NCI-H748 (cell line): ENCODE measurements at regions not wholly inside any gene's neighbourhood (a gene's known extent, or its start where the extent isn't known, plus 50 kb on each side); places are given as distances from the start of the nearest gene placed in this dataset.
"Not testable (repeated sequence)": the region's sequence is repeated elsewhere in the genome, so short reads cannot be mapped to it uniquely, and the experiment has no call there.

ENCODE experiments used
- DNase-seq: peaks from one replicate; lab custom pipeline; 2025; ENCODE audit not compliant: unreplicated experiment; lab: John Stamatoyannopoulos, UW

GRCh38 chr10:118913825-118914224 is 115.7 kb upstream of the NANOS1 start:
- no peak for DNase-seq

- DNase-seq, result no peak
Observed at GRCh38 chr10:118914629-118915028, 114.9 kb upstream of the NANOS1 start.

DNA sequence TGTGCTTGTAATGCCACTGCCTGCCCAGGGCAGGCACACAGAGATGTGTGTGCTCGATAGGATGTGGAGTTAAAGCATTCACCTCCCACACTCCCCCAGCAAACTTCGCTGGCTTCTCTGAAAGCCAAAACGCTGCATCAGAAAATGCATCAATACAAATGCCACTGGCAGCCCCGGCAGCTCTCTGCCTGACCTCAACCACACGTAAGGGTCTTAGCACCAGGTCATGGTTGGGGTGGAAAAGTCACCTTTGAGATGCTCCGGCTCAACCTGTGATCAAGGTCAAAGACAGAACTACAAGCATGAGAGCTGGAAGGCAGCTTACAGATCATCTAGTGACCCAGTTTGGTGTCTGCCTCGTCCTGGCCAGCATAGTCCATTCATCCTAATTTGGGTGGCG is 114.4 kb upstream of the NANOS1 start:
- no peak for DNase-seq

GRCh38 chr10:118916777-118917176 is 112.7 kb upstream of the NANOS1 start:
- no peak for DNase-seq

DNA sequence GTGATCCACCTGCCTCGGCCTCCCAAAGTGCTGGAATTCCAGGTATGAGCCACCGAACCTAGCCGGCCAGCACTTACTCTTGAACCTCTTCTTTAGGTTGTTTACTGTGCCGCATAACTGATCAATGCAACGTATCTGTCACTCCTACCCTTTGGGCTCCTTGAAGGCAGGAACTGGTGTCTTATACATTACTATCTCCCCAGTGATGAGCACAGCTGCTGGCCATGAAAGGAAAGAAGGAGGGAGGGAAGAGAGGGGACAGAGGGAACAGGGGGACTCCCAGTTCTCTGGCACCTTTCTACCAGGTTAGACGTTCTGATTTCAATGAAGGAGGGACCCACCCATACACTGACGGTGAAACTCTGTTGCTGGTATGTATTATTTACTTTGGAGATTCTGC is 111.8 kb upstream of the NANOS1 start:
- no peak for DNase-seq

DNA sequence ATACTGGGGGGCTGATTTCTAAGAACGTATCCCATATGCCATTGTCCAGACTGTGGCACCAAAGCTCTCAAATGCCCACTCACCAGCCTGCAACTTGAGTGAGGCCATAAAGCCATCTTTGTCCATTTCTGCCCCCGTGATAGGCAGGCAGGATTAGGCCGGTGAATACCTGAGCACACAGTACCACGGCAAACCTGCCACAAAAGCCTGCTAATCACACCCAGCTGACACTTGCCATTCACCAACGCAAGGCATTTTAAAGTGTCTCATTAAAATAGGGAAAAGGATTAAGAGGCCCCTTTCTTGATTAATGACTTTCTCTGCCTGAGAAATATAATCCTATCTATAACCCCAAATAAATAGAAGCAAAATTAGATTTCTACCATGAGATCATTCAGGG is 111.4 kb upstream of the NANOS1 start:
- DNase-seq, result no peak

GRCh38 chr10:118918587-118918986 is 110.9 kb upstream of the NANOS1 start:
- DNase-seq, result no peak

- no peak for DNase-seq
Observed at GRCh38 chr10:118920206-118920605, 109.3 kb upstream of the NANOS1 start.

GRCh38 chr10:118922226-118922625 is 107.3 kb upstream of the NANOS1 start:
- DNase-seq, result no peak

- DNase-seq, result no peak
Observed at GRCh38 chr10:118922972-118923371, 106.5 kb upstream of the NANOS1 start.

DNA sequence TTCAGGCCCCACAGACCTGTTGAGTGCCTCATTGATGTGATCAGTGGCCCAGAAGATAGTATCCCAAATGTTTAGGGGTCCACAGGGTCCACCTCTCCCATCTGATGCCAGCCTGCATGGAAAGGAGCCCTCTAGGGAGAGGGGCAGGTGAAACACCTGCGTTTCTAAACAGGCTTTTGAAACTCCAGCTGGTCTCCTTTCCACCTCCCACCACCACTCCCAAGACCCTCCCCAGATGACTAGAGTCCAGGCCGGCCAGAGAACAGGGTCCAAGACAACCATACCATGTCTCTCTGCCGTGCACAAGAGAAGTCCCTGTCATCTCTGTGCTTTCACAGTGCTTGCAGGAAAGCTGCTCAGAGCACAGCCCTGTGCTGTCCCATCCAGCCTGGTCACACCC is 105.0 kb upstream of the NANOS1 start:
- DNase-seq, result no peak

GRCh38 chr10:118925404-118926071 is 104.0 kb upstream of the NANOS1 start:
- no peak for DNase-seq

DNA sequence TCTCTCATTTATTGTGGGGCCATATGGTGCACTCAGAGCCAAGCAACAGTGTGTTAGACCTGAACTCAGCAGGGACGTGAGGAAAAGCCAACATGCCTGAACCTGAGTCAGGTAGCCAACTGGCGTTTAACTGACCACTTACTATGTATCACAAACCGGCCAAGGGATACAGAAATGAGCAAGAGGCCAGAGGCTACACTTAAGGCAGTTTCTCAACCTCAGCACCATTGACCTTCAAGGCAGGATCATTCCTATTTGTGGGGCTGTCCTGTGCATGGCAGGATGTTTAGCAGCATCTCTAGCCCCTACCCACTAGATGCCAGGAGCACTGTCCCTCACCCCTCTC is 103.5 kb upstream of the NANOS1 start:
- no peak for DNase-seq

GRCh38 chr10:118926441-118926840 is 103.1 kb upstream of the NANOS1 start:
- no peak for DNase-seq

DNA sequence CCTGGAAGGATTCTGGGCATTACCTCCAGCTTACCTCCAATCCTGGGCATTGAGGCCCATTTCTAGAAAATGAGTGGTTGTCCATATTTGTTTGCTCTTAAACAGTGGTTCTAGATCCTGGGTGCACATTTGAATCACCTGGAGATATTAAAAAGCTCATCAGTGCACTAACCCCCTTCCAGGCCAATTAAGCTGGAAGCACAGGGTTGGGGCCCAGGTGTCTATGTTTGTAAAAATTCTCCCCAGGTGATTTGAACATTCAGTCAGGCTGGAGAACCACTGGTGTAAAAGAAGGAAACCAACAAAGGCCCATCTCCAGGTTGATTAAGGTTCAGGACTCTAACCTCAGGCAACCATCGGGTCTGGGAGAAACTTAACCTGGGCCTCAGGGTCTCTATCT is 102.6 kb upstream of the NANOS1 start:
- DNase-seq, result no peak

DNA sequence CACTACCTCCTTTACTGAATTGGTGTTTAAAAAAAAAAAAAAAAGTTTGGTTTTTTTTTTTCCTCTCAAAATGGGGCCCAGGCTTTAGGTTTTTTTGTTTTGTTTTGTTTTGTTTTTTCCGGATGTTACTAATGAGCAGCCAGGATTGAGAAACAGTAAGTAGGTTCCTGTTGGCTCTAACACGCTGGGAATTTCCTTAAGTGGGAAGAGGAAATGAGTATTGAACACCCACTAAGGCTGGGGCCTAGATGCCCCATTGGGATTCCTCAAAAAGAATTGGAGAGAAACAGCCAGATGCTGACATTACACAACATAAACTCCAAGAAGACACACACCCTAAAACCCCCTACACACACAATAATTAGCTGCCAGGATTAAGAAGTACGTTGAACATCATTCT is 102.2 kb upstream of the NANOS1 start:
- DNase-seq, result no peak

DNA sequence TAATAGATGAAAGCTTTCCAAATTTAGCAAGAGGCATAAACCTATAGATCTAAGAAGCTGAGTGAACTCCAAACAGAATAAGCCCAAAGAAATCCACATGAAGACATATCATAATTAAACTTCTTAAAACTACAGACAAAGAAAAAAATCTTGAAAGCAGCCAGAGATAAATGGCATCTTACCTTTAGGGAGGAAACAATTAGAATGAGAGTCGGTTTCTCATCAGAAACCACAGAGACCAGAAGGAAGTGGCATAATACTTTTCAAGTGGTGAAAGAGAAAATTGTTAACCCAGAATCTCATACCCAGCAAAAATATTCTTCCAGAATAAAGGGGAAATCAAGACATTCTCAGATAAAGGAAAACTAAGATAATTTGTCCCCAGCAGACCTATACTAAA is 98.9 kb upstream of the NANOS1 start:
- DNase-seq, result no peak

GRCh38 chr10:118931436-118931835 is 98.1 kb upstream of the NANOS1 start:
- DNase-seq, result no peak

DNA sequence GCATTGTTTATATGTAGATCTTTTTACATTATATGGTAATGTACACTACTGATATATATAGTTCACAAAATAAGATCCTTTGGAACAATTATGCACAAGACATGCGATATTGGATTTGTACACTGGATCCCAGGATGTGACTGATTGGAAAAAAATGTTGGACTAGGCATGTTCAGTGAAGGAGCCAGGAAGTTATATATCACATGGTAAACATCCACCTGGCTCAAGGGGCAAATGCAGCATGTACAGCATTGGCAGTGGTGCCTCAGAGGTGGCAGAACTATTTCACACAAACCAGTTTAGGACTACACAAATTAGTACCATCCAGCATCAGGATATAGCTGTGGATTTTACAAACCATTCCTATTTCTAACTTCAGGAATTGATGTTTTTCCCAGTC is 97.4 kb upstream of the NANOS1 start:
- not testable (repeated sequence) for DNase-seq

- DNase-seq, result no peak
Observed at GRCh38 chr10:118937226-118937625, 92.3 kb upstream of the NANOS1 start.

GRCh38 chr10:118939211-118940007 is 90.1 kb upstream of the NANOS1 start:
- DNase-seq, result no peak

DNA sequence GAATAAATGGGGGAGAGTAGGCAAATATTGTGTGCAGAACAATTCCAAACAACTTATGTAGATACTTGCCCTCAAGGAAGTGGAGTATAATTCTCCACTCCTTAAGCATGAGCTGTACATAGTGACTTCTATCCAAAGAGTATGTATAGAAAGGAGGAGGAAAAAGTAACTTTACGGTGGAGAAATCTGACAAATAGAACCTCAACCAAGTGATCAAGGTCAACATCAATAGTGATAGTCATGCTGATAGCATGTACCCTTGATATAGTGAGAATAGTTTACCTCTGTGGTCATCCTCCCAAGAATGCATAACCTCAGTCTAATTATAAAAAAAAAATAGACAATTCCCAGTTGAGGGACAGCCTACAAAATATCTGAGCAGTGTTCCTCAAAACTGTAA is 89.1 kb upstream of the NANOS1 start:
- DNase-seq, result no peak

DNA sequence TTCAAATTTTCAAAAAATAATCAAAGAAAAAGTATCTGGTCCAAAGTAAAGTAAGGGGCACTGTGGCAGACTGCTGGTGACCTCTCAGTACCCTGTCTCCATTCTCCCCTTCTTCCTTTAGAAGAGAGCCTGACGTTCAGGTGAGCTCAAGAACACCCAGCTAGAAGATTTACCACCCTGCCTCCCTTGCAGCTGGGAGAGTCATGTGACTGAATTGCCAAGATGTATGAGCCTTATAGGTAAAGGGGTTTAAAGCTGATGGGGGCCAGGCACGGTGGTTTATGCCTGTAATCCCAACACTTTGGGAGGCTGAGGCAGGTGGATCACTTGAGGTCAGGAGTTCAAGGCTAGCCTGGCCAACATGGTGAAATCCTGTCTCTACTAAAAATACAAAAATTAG is 86.3 kb upstream of the NANOS1 start:
- DNase-seq, result no peak
